HepG2 (cell line): ENCODE measurements at regions not wholly inside any gene's neighbourhood (a gene's known extent, or its start where the extent isn't known, plus 50 kb on each side); places are given as distances from the start of the nearest gene placed in this dataset.

Experiments
- ATAC-seq: fragments of 200-7000 bp; cut with Tn5 transposase; 3 replicates; pipeline ENCODE4 v1.9.1; 2020; ENCODE audit warnings: mild to moderate bottlenecking, moderate library complexity
- BruUV-seq: library from RNA; stranded (reverse); fragments of 400-500 nt; replicated peaks from 2 replicates; lab custom pipeline; 2021; lab: Mats Ljungman, UMichigan
- CTCF ChIA-PET: fragments of 300-600 bp; formaldehyde crosslinking; extraction: SDS; loops from one replicate; lab custom pipeline; 2021; ENCODE audit warnings: low total read pairs, inconsistent platforms, low intra/inter-chr PET ratio; lab: Yijun Ruan, JAX
- POLR2A ChIA-PET: fragments of 350-600 bp; sonication (Branson Sonifier 250); formaldehyde crosslinking; loops from one replicate; lab custom pipeline; 2020; ENCODE audit warnings: antibody characterized with exemption, inconsistent platforms; lab: Yijun Ruan, JAX
- DNase-seq: peaks from one replicate; pipeline ENCODE4 v3.0.0-alpha.2; 2015; ENCODE audit warnings: low spot score
- FAIRE-seq: peaks from 3 replicates; lab custom pipeline; 2011; peaks lifted over from hg19 to GRCh38; lab: Jason Lieb, UNC
- H2AFZ ChIP-seq: one replicate; pipeline ENCODE4 v1.6.1; 2011; ENCODE audit warnings: low read length, inconsistent platforms
- H3K27ac ChIP-seq: fragments of 300-600 bp; 3 replicates; pipeline ENCODE4 v1.8.0; 2011; ENCODE audit warnings: mixed run types, mild to moderate bottlenecking, mixed read lengths, low read length, inconsistent platforms; ENCODE audit not compliant: insufficient read depth; ENCODE audit errors: extremely low read length
- H3K27me3 ChIP-seq, 2 experiments: fragments of 200-600 bp in 1 of 2; 2 replicates in 1 of 2; 3 replicates in 1 of 2; pipeline versions ENCODE4 v1.6.0 to v1.8.0; 2011; ENCODE audit warnings: low read length in 2 of 2, mild to moderate bottlenecking in 2 of 2, moderate library complexity in 2 of 2, inconsistent platforms in 1 of 2; ENCODE audit not compliant: insufficient read depth in 2 of 2, control insufficient read depth in 1 of 2
- H3K36me3 ChIP-seq, 2 experiments: fragments of 200-600 bp in 1 of 2; replicated peaks in 1 of 2; 2 replicates in 1 of 2; 3 replicates in 1 of 2; pipeline versions ENCODE4 v1.5.1 to v1.8.0; 2011; ENCODE audit warnings: low read length in 2 of 2, inconsistent platforms in 1 of 2; ENCODE audit not compliant: insufficient read depth in 2 of 2, control insufficient read depth in 1 of 2
- H3K4me1 ChIP-seq: 2 replicates; pipeline ENCODE4 v1.5.1; 2012; ENCODE audit warnings: low read length, inconsistent platforms; ENCODE audit not compliant: insufficient read depth
- H3K4me2 ChIP-seq: 2 replicates; pipeline ENCODE4 v1.6.0; 2011; ENCODE audit warnings: low read depth, low read length, inconsistent platforms
- H3K4me3 ChIP-seq, 3 experiments: fragments of 200-600 bp in 1 of 3; sonication (generic), shearing (Covaris generic) in 1 of 3; replicated peaks in 1 of 3; 2 replicates each; pipeline ENCODE4 v1.5.1; 2011 to 2016; ENCODE audit warnings: low read length in 3 of 3, inconsistent platforms in 2 of 3, low read depth in 2 of 3, mild to moderate bottlenecking in 2 of 3, control low read depth in 1 of 3, mixed read lengths in 1 of 3; ENCODE audit not compliant: insufficient read depth in 1 of 3
- H3K79me2 ChIP-seq: one replicate; pipeline ENCODE4 v1.6.1; 2011; ENCODE audit warnings: low read length, inconsistent platforms; ENCODE audit not compliant: insufficient read depth
- H3K9ac ChIP-seq: 2 replicates; pipeline ENCODE4 v1.6.0; 2011; ENCODE audit warnings: mild to moderate bottlenecking, low read depth, low read length, inconsistent platforms; ENCODE audit not compliant: insufficient read depth
- H3K9me3 ChIP-seq: 2 replicates; pipeline ENCODE4 v1.5.1; 2012; ENCODE audit warnings: mild to moderate bottlenecking, low read length
- H4K20me1 ChIP-seq: 2 replicates; pipeline ENCODE4 v1.6.0; 2011; ENCODE audit warnings: inconsistent platforms, mild to moderate bottlenecking, low read length, moderate library complexity; ENCODE audit not compliant: insufficient read depth
- ARHGAP35 ChIP-seq: sonication (generic); formaldehyde crosslinking; IDR thresholded peaks from 2 replicates; pipeline ENCODE4 v1.9.0; 2022; ENCODE audit warnings: mild to moderate bottlenecking, inconsistent platforms, moderate library complexity, missing genetic modification reagents, borderline replicate concordance
- CBFB ChIP-seq: sonication (generic); formaldehyde crosslinking; IDR thresholded peaks from 2 replicates; pipeline ENCODE4 v1.4.0; 2020; ENCODE audit warnings: missing genetic modification reagents
- FOXP4 ChIP-seq: sonication (generic); formaldehyde crosslinking; IDR thresholded peaks from 2 replicates; pipeline ENCODE4 v1.4.0; 2020; ENCODE audit warnings: missing genetic modification reagents
- MED13 ChIP-seq: sonication (generic); formaldehyde crosslinking; IDR thresholded peaks from 2 replicates; pipeline ENCODE4 v1.5.0; 2020; ENCODE audit warnings: missing genetic modification reagents
- RBM22 ChIP-seq: fragments of 200-400 bp; formaldehyde crosslinking; optimal IDR thresholded peaks from 2 replicates; pipeline ENCODE3; 2017; ENCODE audit warnings: mild to moderate bottlenecking, low read length, moderate library complexity
- SIX4 ChIP-seq: sonication (generic); formaldehyde crosslinking; IDR thresholded peaks from 2 replicates; pipeline ENCODE4 v1.4.0; 2020; ENCODE audit warnings: missing genetic modification reagents
- TCF7L2 ChIP-seq: IDR thresholded peaks from 2 replicates; pipeline ENCODE4 v1.6.1; 2011; ENCODE audit warnings: mild to moderate bottlenecking, low read depth, low read length, moderate library complexity
- ZFY ChIP-seq: sonication (generic); formaldehyde crosslinking; IDR thresholded peaks from 2 replicates; pipeline ENCODE4 v1.4.0; 2020; ENCODE audit warnings: missing genetic modification reagents
- ZKSCAN1 ChIP-seq: fragments of 150-350 bp; IDR thresholded peaks from 2 replicates; pipeline ENCODE4 v1.6.1; 2014; ENCODE audit warnings: low read length
- ZNF232 ChIP-seq: sonication (generic); formaldehyde crosslinking; IDR thresholded peaks from 2 replicates; pipeline ENCODE4 v1.4.0; 2020; ENCODE audit warnings: missing genetic modification reagents, borderline replicate concordance
- ZNF350 ChIP-seq: sonication (generic); formaldehyde crosslinking; IDR thresholded peaks from 2 replicates; pipeline ENCODE4 v1.4.0; 2020; ENCODE audit warnings: mild to moderate bottlenecking, low read depth, missing genetic modification reagents, borderline replicate concordance
- ZNF773 ChIP-seq: sonication (generic); formaldehyde crosslinking; IDR thresholded peaks from 2 replicates; pipeline ENCODE4 v1.4.0; 2020; ENCODE audit warnings: missing genetic modification reagents, borderline replicate concordance
- WGBS: methylation state at CpG from one replicate; pipeline ENCODE4 v1.1.6; 2017; ENCODE audit warnings: low lambda C conversion rate; 5-methylcytosine and 5-hydroxymethylcytosine counted together
- in situ Hi-C: cut with HindIII; loops from 2 replicates; pipeline ENCODE4 v1.10.0; 2017; ENCODE audit warnings: low pct_unique_long_range_greater_than_20kb; ENCODE audit not compliant: extremely low pct_ligation_motif_present
- intact Hi-C: fragments of 100-400 bp; cut with micrococcal nuclease; formaldehyde crosslinking; loops from one replicate; pipeline ENCODE4 v1.10.0; 2022; ENCODE audit not compliant: unreplicated experiment
- TF ChIP-seq, protein P1 (sequence below): sonication (generic); formaldehyde crosslinking; IDR thresholded peaks from 2 replicates; pipeline ENCODE4 v1.4.0; 2020; ENCODE audit warnings: mild to moderate bottlenecking, missing genetic modification reagents
- TF ChIP-seq, protein P2 (sequence below): fragments of 450-650 bp; IDR thresholded peaks from 2 replicates; pipeline ENCODE4 v1.6.1; 2016
- TF ChIP-seq, protein P3 (sequence below): sonication (generic); formaldehyde crosslinking; IDR thresholded peaks from 2 replicates; pipeline ENCODE4 v1.4.0; 2020; ENCODE audit warnings: missing genetic modification reagents
- TF ChIP-seq, protein P4 (sequence below): IDR thresholded peaks from 2 replicates; pipeline ENCODE4 v1.6.1; 2016

- 0% methylated on average over 2 of the region's 2 CpGs for WGBS
- ATAC-seq (no peak), DNase-seq (no peak), FAIRE-seq (no peak)
- CTCF ChIA-PET = no interaction called here
- Histone ChIP-seq H3K36me3 (no peaks in the 10 kb centered on the region), H3K9me3 (peaks cover 1% of the 10 kb centered on the region; the same call in 1 of the 2 replicates), H4K20me1 (no peaks in the 10 kb centered on the region), H3K27me3 (peaks cover 11 to 17% of the 10 kb centered on the region in 2 experiments; a peak in 4 of 5 replicates), H2AFZ (no peak overlapping the region), H3K9ac (no peak overlapping the region), H3K79me2 (no peaks in the 10 kb centered on the region), H3K27ac (no peak overlapping the region), H3K4me2 (no peak overlapping the region), H3K4me1 (no peaks in the 10 kb centered on the region), H3K4me3 (no peak overlapping the region)
- POLR2A ChIA-PET = no interaction called here
- in situ Hi-C loops (no loop called here), intact Hi-C loops (no loop called here)
- BruUV-seq = no TSS peak
- TF ChIP-seq SIX4 (CRISPR knock-in tag) = no peak
- no peak for TF ChIP-seq ZNF350 (CRISPR knock-in tag)
- TF ChIP-seq, protein P1, sequence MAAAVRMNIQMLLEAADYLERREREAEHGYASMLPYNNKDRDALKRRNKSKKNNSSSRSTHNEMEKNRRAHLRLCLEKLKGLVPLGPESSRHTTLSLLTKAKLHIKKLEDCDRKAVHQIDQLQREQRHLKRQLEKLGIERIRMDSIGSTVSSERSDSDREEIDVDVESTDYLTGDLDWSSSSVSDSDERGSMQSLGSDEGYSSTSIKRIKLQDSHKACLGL (CRISPR knock-in tag) = no peak
- TF ChIP-seq ZNF232 (CRISPR knock-in tag) = no peak
- TF ChIP-seq, protein P2, sequence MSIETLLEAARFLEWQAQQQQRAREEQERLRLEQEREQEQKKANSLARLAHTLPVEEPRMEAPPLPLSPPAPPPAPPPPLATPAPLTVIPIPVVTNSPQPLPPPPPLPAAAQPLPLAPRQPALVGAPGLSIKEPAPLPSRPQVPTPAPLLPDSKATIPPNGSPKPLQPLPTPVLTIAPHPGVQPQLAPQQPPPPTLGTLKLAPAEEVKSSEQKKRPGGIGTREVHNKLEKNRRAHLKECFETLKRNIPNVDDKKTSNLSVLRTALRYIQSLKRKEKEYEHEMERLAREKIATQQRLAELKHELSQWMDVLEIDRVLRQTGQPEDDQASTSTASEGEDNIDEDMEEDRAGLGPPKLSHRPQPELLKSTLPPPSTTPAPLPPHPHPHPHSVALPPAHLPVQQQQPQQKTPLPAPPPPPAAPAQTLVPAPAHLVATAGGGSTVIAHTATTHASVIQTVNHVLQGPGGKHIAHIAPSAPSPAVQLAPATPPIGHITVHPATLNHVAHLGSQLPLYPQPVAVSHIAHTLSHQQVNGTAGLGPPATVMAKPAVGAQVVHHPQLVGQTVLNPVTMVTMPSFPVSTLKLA = no peak
- no peak for TF ChIP-seq MED13
- TF ChIP-seq, protein P3, sequence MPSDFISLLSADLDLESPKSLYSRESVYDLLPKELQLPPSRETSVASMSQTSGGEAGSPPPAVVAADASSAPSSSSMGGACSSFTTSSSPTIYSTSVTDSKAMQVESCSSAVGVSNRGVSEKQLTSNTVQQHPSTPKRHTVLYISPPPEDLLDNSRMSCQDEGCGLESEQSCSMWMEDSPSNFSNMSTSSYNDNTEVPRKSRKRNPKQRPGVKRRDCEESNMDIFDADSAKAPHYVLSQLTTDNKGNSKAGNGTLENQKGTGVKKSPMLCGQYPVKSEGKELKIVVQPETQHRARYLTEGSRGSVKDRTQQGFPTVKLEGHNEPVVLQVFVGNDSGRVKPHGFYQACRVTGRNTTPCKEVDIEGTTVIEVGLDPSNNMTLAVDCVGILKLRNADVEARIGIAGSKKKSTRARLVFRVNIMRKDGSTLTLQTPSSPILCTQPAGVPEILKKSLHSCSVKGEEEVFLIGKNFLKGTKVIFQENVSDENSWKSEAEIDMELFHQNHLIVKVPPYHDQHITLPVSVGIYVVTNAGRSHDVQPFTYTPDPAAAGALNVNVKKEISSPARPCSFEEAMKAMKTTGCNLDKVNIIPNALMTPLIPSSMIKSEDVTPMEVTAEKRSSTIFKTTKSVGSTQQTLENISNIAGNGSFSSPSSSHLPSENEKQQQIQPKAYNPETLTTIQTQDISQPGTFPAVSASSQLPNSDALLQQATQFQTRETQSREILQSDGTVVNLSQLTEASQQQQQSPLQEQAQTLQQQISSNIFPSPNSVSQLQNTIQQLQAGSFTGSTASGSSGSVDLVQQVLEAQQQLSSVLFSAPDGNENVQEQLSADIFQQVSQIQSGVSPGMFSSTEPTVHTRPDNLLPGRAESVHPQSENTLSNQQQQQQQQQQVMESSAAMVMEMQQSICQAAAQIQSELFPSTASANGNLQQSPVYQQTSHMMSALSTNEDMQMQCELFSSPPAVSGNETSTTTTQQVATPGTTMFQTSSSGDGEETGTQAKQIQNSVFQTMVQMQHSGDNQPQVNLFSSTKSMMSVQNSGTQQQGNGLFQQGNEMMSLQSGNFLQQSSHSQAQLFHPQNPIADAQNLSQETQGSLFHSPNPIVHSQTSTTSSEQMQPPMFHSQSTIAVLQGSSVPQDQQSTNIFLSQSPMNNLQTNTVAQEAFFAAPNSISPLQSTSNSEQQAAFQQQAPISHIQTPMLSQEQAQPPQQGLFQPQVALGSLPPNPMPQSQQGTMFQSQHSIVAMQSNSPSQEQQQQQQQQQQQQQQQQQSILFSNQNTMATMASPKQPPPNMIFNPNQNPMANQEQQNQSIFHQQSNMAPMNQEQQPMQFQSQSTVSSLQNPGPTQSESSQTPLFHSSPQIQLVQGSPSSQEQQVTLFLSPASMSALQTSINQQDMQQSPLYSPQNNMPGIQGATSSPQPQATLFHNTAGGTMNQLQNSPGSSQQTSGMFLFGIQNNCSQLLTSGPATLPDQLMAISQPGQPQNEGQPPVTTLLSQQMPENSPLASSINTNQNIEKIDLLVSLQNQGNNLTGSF (CRISPR knock-in tag) = no peak
- no peak for TF ChIP-seq ZKSCAN1
- TF ChIP-seq, protein P4, sequence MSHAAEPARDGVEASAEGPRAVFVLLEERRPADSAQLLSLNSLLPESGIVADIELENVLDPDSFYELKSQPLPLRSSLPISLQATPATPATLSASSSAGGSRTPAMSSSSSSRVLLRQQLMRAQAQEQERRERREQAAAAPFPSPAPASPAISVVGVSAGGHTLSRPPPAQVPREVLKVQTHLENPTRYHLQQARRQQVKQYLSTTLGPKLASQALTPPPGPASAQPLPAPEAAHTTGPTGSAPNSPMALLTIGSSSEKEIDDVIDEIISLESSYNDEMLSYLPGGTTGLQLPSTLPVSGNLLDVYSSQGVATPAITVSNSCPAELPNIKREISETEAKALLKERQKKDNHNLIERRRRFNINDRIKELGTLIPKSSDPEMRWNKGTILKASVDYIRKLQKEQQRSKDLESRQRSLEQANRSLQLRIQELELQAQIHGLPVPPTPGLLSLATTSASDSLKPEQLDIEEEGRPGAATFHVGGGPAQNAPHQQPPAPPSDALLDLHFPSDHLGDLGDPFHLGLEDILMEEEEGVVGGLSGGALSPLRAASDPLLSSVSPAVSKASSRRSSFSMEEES (CRISPR knock-in tag) = no peak
- TF ChIP-seq ARHGAP35 (CRISPR knock-in tag) = no peak
- no peak for TF ChIP-seq ZFY (CRISPR knock-in tag)
- no peak for TF ChIP-seq FOXP4 (CRISPR knock-in tag)
- no peak for TF ChIP-seq ZNF773
- no peak for TF ChIP-seq TCF7L2
- TF ChIP-seq CBFB (CRISPR knock-in tag) = no peak
- no peak for TF ChIP-seq RBM22
Measured at GRCh38 chr19:29396925-29397324, 128.9 kb upstream of the VSTM2B start.
